Stomach (tissue), 4 donors: ENCODE measurements at regions not wholly inside any gene's neighbourhood (a gene's known extent, or its start where the extent isn't known, plus 50 kb on each side); places are given as distances from the start of the nearest gene placed in this dataset.

Experiments used
- POLR2A ChIP-seq, 4 donors: fragments of 450-650 bp; IDR thresholded peaks; one replicate each; pipeline ENCODE4 v1.6.1; 2016; ENCODE audit warnings: antibody characterized with exemption in 4 of 4, control low read depth in 2 of 4, mild to moderate bottlenecking in 1 of 4, moderate library complexity in 1 of 4
- POLR2AphosphoS5 ChIP-seq, 3 donors: sonication (generic); formaldehyde crosslinking; IDR thresholded peaks; one replicate each; pipeline ENCODE4 v1.6.1; 2016; ENCODE audit warnings: antibody characterized with exemption in 3 of 3
- TF ChIP-seq, protein P1 (sequence below), 7 experiments: fragments of 450-650 bp in 4 of 7; fragments of 200-600 bp in 3 of 7; sonication (generic) in 3 of 7; IDR thresholded peaks; one replicate each; pipeline ENCODE4 v1.5.1; 2016 to 2019; ENCODE audit warnings: antibody characterized with exemption in 7 of 7, control low read depth in 2 of 7, mild to moderate bottlenecking in 1 of 7

DNA sequence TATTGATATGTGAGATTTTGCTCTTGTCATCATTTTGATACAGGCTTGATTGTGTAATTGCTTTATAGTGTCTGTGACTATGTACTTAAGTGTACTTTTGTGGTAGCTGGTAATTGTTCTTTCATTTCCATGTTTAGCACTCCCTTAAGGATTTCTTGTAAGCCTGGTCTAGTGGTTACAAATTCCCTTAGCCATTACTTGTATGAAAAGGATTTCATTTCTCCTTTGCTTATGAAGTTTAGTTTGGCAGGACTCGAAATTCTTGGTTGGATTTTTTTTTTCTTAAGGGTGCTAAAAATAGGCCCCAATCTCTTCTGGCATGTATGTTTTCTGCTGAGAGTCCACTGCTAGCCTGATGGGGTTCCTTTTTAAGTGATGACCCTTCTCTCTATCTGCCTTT lies 346.8 kb downstream of the JRKL start:
- TF ChIP-seq POLR2A (IDR thresholded peaks at IDR 0.05): no peak
- TF ChIP-seq, protein P1, sequence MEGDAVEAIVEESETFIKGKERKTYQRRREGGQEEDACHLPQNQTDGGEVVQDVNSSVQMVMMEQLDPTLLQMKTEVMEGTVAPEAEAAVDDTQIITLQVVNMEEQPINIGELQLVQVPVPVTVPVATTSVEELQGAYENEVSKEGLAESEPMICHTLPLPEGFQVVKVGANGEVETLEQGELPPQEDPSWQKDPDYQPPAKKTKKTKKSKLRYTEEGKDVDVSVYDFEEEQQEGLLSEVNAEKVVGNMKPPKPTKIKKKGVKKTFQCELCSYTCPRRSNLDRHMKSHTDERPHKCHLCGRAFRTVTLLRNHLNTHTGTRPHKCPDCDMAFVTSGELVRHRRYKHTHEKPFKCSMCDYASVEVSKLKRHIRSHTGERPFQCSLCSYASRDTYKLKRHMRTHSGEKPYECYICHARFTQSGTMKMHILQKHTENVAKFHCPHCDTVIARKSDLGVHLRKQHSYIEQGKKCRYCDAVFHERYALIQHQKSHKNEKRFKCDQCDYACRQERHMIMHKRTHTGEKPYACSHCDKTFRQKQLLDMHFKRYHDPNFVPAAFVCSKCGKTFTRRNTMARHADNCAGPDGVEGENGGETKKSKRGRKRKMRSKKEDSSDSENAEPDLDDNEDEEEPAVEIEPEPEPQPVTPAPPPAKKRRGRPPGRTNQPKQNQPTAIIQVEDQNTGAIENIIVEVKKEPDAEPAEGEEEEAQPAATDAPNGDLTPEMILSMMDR (IDR thresholded peaks at IDR 0.05): no peak
- TF ChIP-seq POLR2AphosphoS5 (IDR thresholded peaks at IDR 0.05): no peak
